ENCODE measurements at regions not wholly inside any gene's neighbourhood (a gene's known extent, or its start where the extent isn't known, plus 50 kb on each side); places are given as distances from the start of the nearest gene placed in this dataset.
"Not testable (repeated sequence)": the region's sequence is repeated elsewhere in the genome, so short reads cannot be mapped to it uniquely, and the experiment has no call there.

DNA sequence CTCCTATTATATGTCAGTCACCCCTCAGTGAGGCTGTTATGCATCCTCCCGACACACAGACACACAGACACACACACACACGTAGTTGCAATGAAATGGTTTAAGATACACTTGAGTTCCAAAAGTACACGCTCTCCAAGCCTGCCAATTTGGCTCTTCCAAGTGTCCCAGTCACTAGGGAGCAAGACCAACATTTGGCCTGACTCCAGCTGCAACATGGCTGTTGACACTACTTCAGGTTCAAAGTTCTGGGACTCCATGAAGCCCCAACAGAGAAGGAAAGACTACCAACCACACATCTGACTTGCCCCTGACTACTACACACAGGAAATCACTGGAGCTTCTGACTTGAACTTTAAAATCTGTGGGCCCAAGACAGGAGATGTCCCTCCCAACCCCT lies 128.1 kb upstream of the KCNJ18 start:
- H3K23ac ChIP-seq (ENCODE audit: insufficient read length, low read depth, low read length), result no peak overlapping the region
- no peak overlapping the region for H2BK20ac ChIP-seq (ENCODE audit: low read depth, low read length, poor library complexity, severe bottlenecking)
- no peak overlapping the region for H3K4me2 ChIP-seq (ENCODE audit: insufficient read depth, insufficient read length, low read length)
- no peak overlapping the region for H2BK5ac ChIP-seq (ENCODE audit: insufficient read length, low read length)
- H3K4me3 Mint-ChIP-seq, result no peak overlapping the region
- no peaks in the 10 kb centered on the region for H4K20me1 ChIP-seq (ENCODE audit: control insufficient read depth, insufficient read depth, insufficient read length)
- H2BK15ac ChIP-seq (ENCODE audit: low read depth, low read length), result no peak overlapping the region
- H2AFZ ChIP-seq (ENCODE audit: low read length), result no peak overlapping the region
- no peak overlapping the region for H3K4ac ChIP-seq (ENCODE audit: low read depth, low read length)
- no peak overlapping the region for H2AK5ac ChIP-seq (ENCODE audit: insufficient read length, low read length)
- no peaks in the 10 kb centered on the region for H3K4me1 ChIP-seq (ENCODE audit: insufficient read depth, low read length)
- H3T11ph ChIP-seq (ENCODE audit: low read length), result no peak overlapping the region
- no peak overlapping the region for H4K8ac ChIP-seq (replicated peaks; ENCODE audit: insufficient read length, low read depth, low read length)
- no peaks in the 10 kb centered on the region; the same call in none of the 2 replicates for H3K27me3 Mint-ChIP-seq (ENCODE audit: low read depth)
- DNase-seq, result no peak
- no peaks in the 10 kb centered on the region for H3K23me2 ChIP-seq (ENCODE audit: insufficient read length, low read depth, low read length, poor library complexity, severe bottlenecking)
- no CpG with 5 or more reads among the region's 3 CpGs for WGBS (ENCODE audit: extremely low coverage, insufficient read length, low lambda C conversion rate)
- TF ChIP-seq, protein P1, sequence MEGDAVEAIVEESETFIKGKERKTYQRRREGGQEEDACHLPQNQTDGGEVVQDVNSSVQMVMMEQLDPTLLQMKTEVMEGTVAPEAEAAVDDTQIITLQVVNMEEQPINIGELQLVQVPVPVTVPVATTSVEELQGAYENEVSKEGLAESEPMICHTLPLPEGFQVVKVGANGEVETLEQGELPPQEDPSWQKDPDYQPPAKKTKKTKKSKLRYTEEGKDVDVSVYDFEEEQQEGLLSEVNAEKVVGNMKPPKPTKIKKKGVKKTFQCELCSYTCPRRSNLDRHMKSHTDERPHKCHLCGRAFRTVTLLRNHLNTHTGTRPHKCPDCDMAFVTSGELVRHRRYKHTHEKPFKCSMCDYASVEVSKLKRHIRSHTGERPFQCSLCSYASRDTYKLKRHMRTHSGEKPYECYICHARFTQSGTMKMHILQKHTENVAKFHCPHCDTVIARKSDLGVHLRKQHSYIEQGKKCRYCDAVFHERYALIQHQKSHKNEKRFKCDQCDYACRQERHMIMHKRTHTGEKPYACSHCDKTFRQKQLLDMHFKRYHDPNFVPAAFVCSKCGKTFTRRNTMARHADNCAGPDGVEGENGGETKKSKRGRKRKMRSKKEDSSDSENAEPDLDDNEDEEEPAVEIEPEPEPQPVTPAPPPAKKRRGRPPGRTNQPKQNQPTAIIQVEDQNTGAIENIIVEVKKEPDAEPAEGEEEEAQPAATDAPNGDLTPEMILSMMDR (conservative IDR thresholded peaks at IDR 0.05), result no peak
- no peak overlapping the region for H4K91ac ChIP-seq (ENCODE audit: insufficient read length, low read depth, low read length)
- no peak overlapping the region for H3K18ac ChIP-seq (ENCODE audit: insufficient read length, low read depth, low read length)
- no peak overlapping the region for H2BK12ac ChIP-seq (ENCODE audit: insufficient read length, low read depth, low read length)
- no peaks in the 10 kb centered on the region for H3K4me1 Mint-ChIP-seq
- H2BK120ac ChIP-seq (ENCODE audit: low read depth, low read length, poor library complexity, severe bottlenecking), result no peak overlapping the region
- H3K9me3 Mint-ChIP-seq, result peaks cover 80 to 85% of the 10 kb centered on the region in 2 experiments
- H3K79me2 ChIP-seq (ENCODE audit: insufficient read depth, low read length), result no peaks in the 10 kb centered on the region
- H3K27ac ChIP-seq (ENCODE audit: insufficient read length, low read depth, low read length), result no peak overlapping the region
- peaks cover 38% of the 10 kb centered on the region for H3K9me3 ChIP-seq (ENCODE audit: control insufficient read depth, low read depth, low read length)
- H3K9ac ChIP-seq (ENCODE audit: extremely low read depth, insufficient read length, low read length), result no peak overlapping the region
- no peak overlapping the region for H3K27ac Mint-ChIP-seq
- no peaks in the 10 kb centered on the region for H3K27me3 ChIP-seq (ENCODE audit: insufficient read depth, low read length)
- H3K79me1 ChIP-seq (ENCODE audit: insufficient read depth, low read depth, low read length, poor library complexity, severe bottlenecking), result no peaks in the 10 kb centered on the region
- H3K56ac ChIP-seq (ENCODE audit: insufficient read length, low read depth, low read length), result no peak overlapping the region
- no peak overlapping the region for H3K14ac ChIP-seq (ENCODE audit: insufficient read depth, low read length)
- H4K5ac ChIP-seq (ENCODE audit: insufficient read length, low read depth, low read length), result no peak overlapping the region
- H3K36me3 Mint-ChIP-seq (ENCODE audit: insufficient read depth in 1 of 3, low read depth in 3 of 3), result peaks cover 0 to 16% (median 8%) of the 10 kb centered on the region in 3 experiments; a peak in 6 of 7 replicates

DNA sequence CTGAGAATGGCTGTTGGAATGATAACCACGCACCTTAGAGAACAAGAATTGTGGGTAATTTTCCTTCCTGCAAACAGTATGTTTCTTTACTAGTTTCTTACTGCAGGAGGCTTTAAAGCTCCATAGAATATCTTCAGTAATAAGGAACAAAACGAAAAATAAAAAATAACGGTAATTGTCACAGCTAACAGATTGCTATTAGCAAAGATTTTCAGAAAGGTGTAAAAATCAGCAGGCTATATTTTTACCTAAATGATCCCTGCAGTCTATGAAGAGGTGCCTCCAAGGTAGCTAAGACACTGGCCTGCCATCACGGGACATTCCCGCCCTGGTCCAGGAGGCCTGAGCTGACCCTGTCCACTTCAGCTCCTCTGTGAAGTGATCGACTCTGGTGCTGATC lies 127.6 kb upstream of the KCNJ18 start:
- H3K4me1 Mint-ChIP-seq; H3K18ac ChIP-seq (ENCODE audit: insufficient read length, low read depth, low read length); H3K56ac ChIP-seq (ENCODE audit: insufficient read length, low read depth, low read length); H3K23me2 ChIP-seq (ENCODE audit: insufficient read length, low read depth, low read length, poor library complexity, severe bottlenecking); H2BK12ac ChIP-seq (ENCODE audit: insufficient read length, low read depth, low read length); H2BK120ac ChIP-seq (ENCODE audit: low read depth, low read length, poor library complexity, severe bottlenecking); H2AK5ac ChIP-seq (ENCODE audit: insufficient read length, low read length); H3K4me1 ChIP-seq (ENCODE audit: insufficient read depth, low read length); H4K8ac ChIP-seq (replicated peaks; ENCODE audit: insufficient read length, low read depth, low read length); H3K23ac ChIP-seq (ENCODE audit: insufficient read length, low read depth, low read length); H3K27me3 ChIP-seq (ENCODE audit: insufficient read depth, low read length); H3K79me2 ChIP-seq (ENCODE audit: insufficient read depth, low read length); H3K79me1 ChIP-seq (ENCODE audit: insufficient read depth, low read depth, low read length, poor library complexity, severe bottlenecking); H4K20me1 ChIP-seq (ENCODE audit: control insufficient read depth, insufficient read depth, insufficient read length); H3K9ac ChIP-seq (ENCODE audit: extremely low read depth, insufficient read length, low read length); H2BK15ac ChIP-seq (ENCODE audit: low read depth, low read length); H3K4me3 Mint-ChIP-seq; H3K27ac ChIP-seq (ENCODE audit: insufficient read length, low read depth, low read length); H3K27ac Mint-ChIP-seq; H3K4ac ChIP-seq (ENCODE audit: low read depth, low read length); H2AFZ ChIP-seq (ENCODE audit: low read length); H2BK5ac ChIP-seq (ENCODE audit: insufficient read length, low read length); H3K4me2 ChIP-seq (ENCODE audit: insufficient read depth, insufficient read length, low read length); H2BK20ac ChIP-seq (ENCODE audit: low read depth, low read length, poor library complexity, severe bottlenecking); H3K27me3 Mint-ChIP-seq (ENCODE audit: low read depth); H3K14ac ChIP-seq (ENCODE audit: insufficient read depth, low read length); H4K5ac ChIP-seq (ENCODE audit: insufficient read length, low read depth, low read length); H4K91ac ChIP-seq (ENCODE audit: insufficient read length, low read depth, low read length); DNase-seq; H3T11ph ChIP-seq (ENCODE audit: low read length): not testable (repeated sequence)
- peaks cover 38% of the 10 kb centered on the region for H3K9me3 ChIP-seq (ENCODE audit: control insufficient read depth, low read depth, low read length)
- Mint-ChIP-seq H3K36me3 (ENCODE audit: insufficient read depth in 1 of 3, low read depth in 3 of 3) (peaks cover 0 to 17% (median 7%) of the 10 kb centered on the region in 3 experiments; a peak in 6 of 7 replicates), H3K9me3 (peaks cover 80 to 86% of the 10 kb centered on the region in 2 experiments)
- WGBS (ENCODE audit: extremely low coverage, insufficient read length, low lambda C conversion rate), result no CpG with 5 or more reads among the region's 6 CpGs

Measured in H9 (cell line).